GM12891 (cell line): ENCODE measurements at regions not wholly inside any gene's neighbourhood (a gene's known extent, or its start where the extent isn't known, plus 50 kb on each side); places are given as distances from the start of the nearest gene placed in this dataset.

Experiments used
- PAX5 ChIP-seq: IDR thresholded peaks from 2 replicates; pipeline ENCODE4 v1.6.1; 2011; ENCODE audit warnings: low read length, moderate library complexity, mild to moderate bottlenecking; ENCODE audit not compliant: insufficient read depth, severe bottlenecking
- POLR2A ChIP-seq: IDR thresholded peaks from 2 replicates; pipeline ENCODE4 v1.6.1; 2011; ENCODE audit warnings: low read depth, low read length, control low read depth
- POLR2AphosphoS5 ChIP-seq: IDR thresholded peaks from 2 replicates; pipeline ENCODE4 v1.6.1; 2011; ENCODE audit warnings: low read depth, low read length, control low read depth
- SPI1 ChIP-seq: IDR thresholded peaks from 2 replicates; pipeline ENCODE4 v1.6.1; 2011; ENCODE audit warnings: low read depth, low read length, control low read depth
- TAF1 ChIP-seq: IDR thresholded peaks from 2 replicates; pipeline ENCODE4 v1.6.1; 2011; ENCODE audit warnings: low read depth, low read length, control low read depth

GRCh38 chr9:79974806-79975422 lies 403.1 kb downstream of the TLE4 start:
- no peak for TF ChIP-seq POLR2AphosphoS5
- TF ChIP-seq POLR2A = no peak
- TF ChIP-seq TAF1 = no peak
- no peak for TF ChIP-seq PAX5
- TF ChIP-seq SPI1 = no peak
